Gastroesophageal sphincter (tissue), 4 donors: ENCODE measurements at regions not wholly inside any gene's neighbourhood (a gene's known extent, or its start where the extent isn't known, plus 50 kb on each side); places are given as distances from the start of the nearest gene placed in this dataset.

Experiments
- ATAC-seq: fragments of 150-250 bp; one replicate; pipeline ENCODE4 v1.9.1; 2016; ENCODE audit warnings: mild to moderate bottlenecking, moderate library complexity
- H3K27ac ChIP-seq, 4 donors: fragments of 200-600 bp; sonication (generic) in 3 of 4; 1 replicate in 3 of 4; 2 replicates in 1 of 4; pipeline ENCODE4 v1.5.1; 2016 to 2019
- H3K27me3 ChIP-seq: fragments of 200-600 bp; sonication (generic); one replicate; pipeline ENCODE4 v1.5.1; 2019
- H3K36me3 ChIP-seq, 2 donors: fragments of 200-600 bp; sonication (generic); one replicate each; pipeline ENCODE4 v1.5.1; 2019; ENCODE audit warnings: control low read depth in 1 of 2
- H3K4me1 ChIP-seq, 3 donors: fragments of 200-600 bp; sonication (generic); 1 replicate in 2 of 3; 2 replicates in 1 of 3; pipeline ENCODE4 v1.5.1; 2016 to 2019; ENCODE audit warnings: control low read depth in 2 of 3
- H3K4me3 ChIP-seq, 2 donors: fragments of 200-600 bp; sonication (generic); one replicate each; pipeline ENCODE4 v1.5.1; 2019; ENCODE audit warnings: mild to moderate bottlenecking in 1 of 2, moderate library complexity in 1 of 2
- H3K9me3 ChIP-seq, 3 donors: fragments of 200-600 bp; sonication (generic); one replicate each; pipeline ENCODE4 v1.5.1; 2017 to 2019; ENCODE audit warnings: control low read depth in 2 of 3
- CTCF ChIP-seq, 4 experiments: fragments of 200-600 bp in 2 of 4; fragments of 450-650 bp in 2 of 4; sonication (generic) in 1 of 4; IDR thresholded peaks; one replicate each; pipeline ENCODE4 v1.5.1; 2017 to 2019; ENCODE audit warnings: antibody characterized with exemption in 4 of 4, mild to moderate bottlenecking in 2 of 4, moderate library complexity in 2 of 4
- EP300 ChIP-seq: sonication (generic); formaldehyde crosslinking; IDR thresholded peaks from one replicate; pipeline ENCODE4 v1.6.1; 2017; ENCODE audit warnings: antibody characterized with exemption, mild to moderate bottlenecking
- POLR2A ChIP-seq, 2 donors: fragments of 450-650 bp; IDR thresholded peaks; one replicate each; pipeline ENCODE4 v1.6.1; 2017; ENCODE audit warnings: antibody characterized with exemption in 2 of 2, mild to moderate bottlenecking in 2 of 2, moderate library complexity in 1 of 2
- POLR2AphosphoS5 ChIP-seq: sonication (generic); formaldehyde crosslinking; IDR thresholded peaks from one replicate; pipeline ENCODE4 v1.6.1; 2017; ENCODE audit warnings: antibody characterized with exemption
- WGBS, 2 donors: methylation state at CpG; one replicate each; pipeline ENCODE4 v1.1.5; 2018; ENCODE audit warnings: low coverage in 1 of 2; 5-methylcytosine and 5-hydroxymethylcytosine counted together

DNA sequence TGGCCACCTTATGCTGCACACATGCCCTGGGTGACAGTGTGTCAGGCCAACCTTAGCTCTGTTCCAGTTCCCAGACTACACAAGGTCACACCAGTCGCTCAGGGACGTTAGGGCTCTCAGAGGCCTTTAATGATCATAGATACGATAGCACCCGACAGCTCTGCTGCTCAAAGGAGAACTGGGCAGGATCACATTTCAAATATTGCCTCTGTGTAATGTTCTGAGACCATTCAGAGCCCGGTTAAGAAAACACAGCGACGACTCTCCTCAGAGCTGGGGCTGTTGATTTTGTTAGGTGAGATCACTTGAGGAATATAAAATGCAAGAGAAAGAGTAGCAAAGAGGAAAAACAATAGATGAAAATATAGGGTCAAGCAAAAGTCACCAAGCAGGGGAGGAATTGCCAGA, 166.6 kb upstream of the TANK start:
- peaks cover 3 to 18% (median 5%) of the 10 kb centered on the region in 3 donors for H3K4me1 ChIP-seq
- ATAC-seq: no peak
- H3K9me3 ChIP-seq: no peaks in the 10 kb centered on the region
- 69 to 86% methylated on average over 3 to 5 of the region's 7 CpGs for WGBS, 2 donors
- no peaks in the 10 kb centered on the region for H3K36me3 ChIP-seq
- no peaks in the 10 kb centered on the region for H3K27me3 ChIP-seq
- no peak overlapping the region for H3K4me3 ChIP-seq
- H3K27ac ChIP-seq: peak overlapping the region in 1 of 4 donors; percentile 16
- TF ChIP-seq EP300 (no peak), POLR2AphosphoS5 (no peak), POLR2A (IDR thresholded peaks at IDR 0.05) (no peak), CTCF (IDR thresholded peaks at IDR 0.05) (no peak)

DNA sequence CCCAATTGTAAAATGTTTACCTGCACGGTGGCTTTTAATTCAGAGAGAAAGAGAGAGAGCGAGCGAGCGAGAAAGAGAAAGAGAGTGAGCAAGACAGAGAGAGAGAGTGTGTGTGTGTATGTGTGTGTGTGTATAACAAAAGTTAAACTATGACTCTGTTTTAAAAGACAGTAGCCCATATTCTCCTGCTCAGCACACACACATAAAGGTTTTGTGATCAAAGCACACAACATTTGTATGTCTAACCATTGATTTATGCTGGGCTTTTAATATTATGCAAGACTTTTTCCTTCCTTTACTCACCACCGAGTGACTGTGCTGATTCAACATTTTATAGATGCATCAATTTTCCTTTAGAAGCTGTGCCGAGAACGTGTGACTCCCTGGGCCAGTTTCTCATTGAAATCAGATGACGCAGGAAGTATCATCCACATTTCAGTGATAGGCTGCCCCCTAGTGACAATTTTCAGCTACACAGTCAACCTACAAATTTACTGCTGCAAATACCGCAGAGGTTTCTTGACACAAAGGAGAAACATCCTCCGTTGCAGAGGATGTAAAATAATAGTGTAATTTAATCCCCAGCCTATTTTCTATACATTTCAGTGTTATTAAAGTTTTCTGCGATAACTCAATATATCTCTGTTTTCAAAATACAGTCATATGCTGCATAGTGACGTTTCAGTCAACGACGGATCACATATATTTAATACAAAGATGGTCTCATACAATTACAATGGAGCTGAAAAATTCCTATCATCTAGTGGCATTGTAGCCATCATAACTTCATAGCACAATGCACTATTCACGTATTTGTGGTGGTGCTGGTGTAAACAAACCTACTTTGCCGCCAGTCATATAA, 165.9 kb upstream of the TANK start:
- 44 to 46% methylated on average over 16 of the region's 16 CpGs for WGBS, 2 donors
- peak; percentile 94 for ATAC-seq
- peak overlapping the region in 1 of 4 donors; percentile 16 for H3K27ac ChIP-seq
- H3K9me3 ChIP-seq: no peaks in the 10 kb centered on the region
- H3K4me3 ChIP-seq: peak overlapping the region in 1 of 2 donors; percentile 19
- TF ChIP-seq POLR2A (IDR thresholded peaks at IDR 0.05): no peak
- no peak for TF ChIP-seq EP300
- TF ChIP-seq CTCF (IDR thresholded peaks at IDR 0.05): peak; percentile 84 to 96 (median 88)
- TF ChIP-seq POLR2AphosphoS5: peak; percentile 66
- no peaks in the 10 kb centered on the region for H3K36me3 ChIP-seq
- H3K4me1 ChIP-seq: peaks cover 3 to 11% (median 5%) of the 10 kb centered on the region in 3 donors
- H3K27me3 ChIP-seq: no peaks in the 10 kb centered on the region

- WGBS, 2 donors: 100% methylated on average over 1 of the region's 1 CpG
- H3K4me1 ChIP-seq: peaks cover 3 to 10% (median 5%) of the 10 kb centered on the region in 3 donors
- H3K9me3 ChIP-seq: no peaks in the 10 kb centered on the region
- no peak overlapping the region for H3K27ac ChIP-seq
- no peak for ATAC-seq
- H3K27me3 ChIP-seq: no peaks in the 10 kb centered on the region
- TF ChIP-seq EP300: no peak
- TF ChIP-seq CTCF (IDR thresholded peaks at IDR 0.05): no peak
- no peak for TF ChIP-seq POLR2AphosphoS5
- TF ChIP-seq POLR2A (IDR thresholded peaks at IDR 0.05): no peak
- no peak overlapping the region for H3K4me3 ChIP-seq
- H3K36me3 ChIP-seq: no peaks in the 10 kb centered on the region
These were observed 163.6 kb upstream of the TANK start for GRCh38 chr2:160996584-160996983.

GRCh38 chr2:161004379-161004778, 155.8 kb upstream of the TANK start:
- no peak overlapping the region for H3K4me3 ChIP-seq
- ATAC-seq: no peak
- no peaks in the 10 kb centered on the region for H3K27me3 ChIP-seq
- H3K4me1 ChIP-seq: no peaks in the 10 kb centered on the region
- 42 to 49% methylated on average over 2 of the region's 2 CpGs for WGBS, 2 donors
- no peaks in the 10 kb centered on the region for H3K36me3 ChIP-seq
- H3K27ac ChIP-seq: no peak overlapping the region
- H3K9me3 ChIP-seq: no peaks in the 10 kb centered on the region
- TF ChIP-seq EP300: no peak
- TF ChIP-seq CTCF (IDR thresholded peaks at IDR 0.05): peak in 2 of 4 experiments; percentile 14 to 38
- no peak for TF ChIP-seq POLR2A (IDR thresholded peaks at IDR 0.05)
- TF ChIP-seq POLR2AphosphoS5: no peak

DNA sequence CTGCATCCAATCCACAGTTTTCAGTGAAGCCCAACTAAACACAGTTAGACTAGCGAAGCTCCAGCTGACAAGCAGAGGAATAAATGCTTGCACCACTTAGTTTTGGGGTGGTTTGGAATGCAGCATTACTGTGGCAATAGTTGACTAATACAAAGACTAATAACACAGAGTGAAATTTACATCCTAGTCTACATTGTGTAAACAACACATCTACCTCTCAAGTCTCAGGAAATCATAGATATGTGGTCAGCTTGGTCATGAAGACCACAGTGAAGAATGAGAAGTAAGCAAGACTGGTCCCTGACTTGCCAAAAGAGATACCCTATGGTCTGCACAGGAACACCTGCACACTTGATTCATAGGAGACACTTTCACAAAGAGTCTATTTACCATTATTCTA, 155.1 kb upstream of the TANK start:
- WGBS, 2 donors: 0% methylated on average over 1 of the region's 1 CpG; no CpG with 5 or more reads in 1 of the 2 donors
- no peaks in the 10 kb centered on the region for H3K27me3 ChIP-seq
- no peak for ATAC-seq
- no peak overlapping the region for H3K27ac ChIP-seq
- no peaks in the 10 kb centered on the region for H3K4me1 ChIP-seq
- H3K4me3 ChIP-seq: no peak overlapping the region
- H3K36me3 ChIP-seq: no peaks in the 10 kb centered on the region
- no peaks in the 10 kb centered on the region for H3K9me3 ChIP-seq
- TF ChIP-seq POLR2A (IDR thresholded peaks at IDR 0.05): no peak
- no peak for TF ChIP-seq EP300
- no peak for TF ChIP-seq POLR2AphosphoS5
- TF ChIP-seq CTCF (IDR thresholded peaks at IDR 0.05): no peak
